HK-2 (cell line): ENCODE measurements at regions not wholly inside any gene's neighbourhood (a gene's known extent, or its start where the extent isn't known, plus 50 kb on each side); places are given as distances from the start of the nearest gene placed in this dataset.
"Not testable (repeated sequence)": the region's sequence is repeated elsewhere in the genome, so short reads cannot be mapped to it uniquely, and the experiment has no call there.

Source experiments
- DNase-seq: peaks from one replicate; pipeline ENCODE4 v3.0.0-alpha.2; 2018; ENCODE audit not compliant: unreplicated experiment

DNA sequence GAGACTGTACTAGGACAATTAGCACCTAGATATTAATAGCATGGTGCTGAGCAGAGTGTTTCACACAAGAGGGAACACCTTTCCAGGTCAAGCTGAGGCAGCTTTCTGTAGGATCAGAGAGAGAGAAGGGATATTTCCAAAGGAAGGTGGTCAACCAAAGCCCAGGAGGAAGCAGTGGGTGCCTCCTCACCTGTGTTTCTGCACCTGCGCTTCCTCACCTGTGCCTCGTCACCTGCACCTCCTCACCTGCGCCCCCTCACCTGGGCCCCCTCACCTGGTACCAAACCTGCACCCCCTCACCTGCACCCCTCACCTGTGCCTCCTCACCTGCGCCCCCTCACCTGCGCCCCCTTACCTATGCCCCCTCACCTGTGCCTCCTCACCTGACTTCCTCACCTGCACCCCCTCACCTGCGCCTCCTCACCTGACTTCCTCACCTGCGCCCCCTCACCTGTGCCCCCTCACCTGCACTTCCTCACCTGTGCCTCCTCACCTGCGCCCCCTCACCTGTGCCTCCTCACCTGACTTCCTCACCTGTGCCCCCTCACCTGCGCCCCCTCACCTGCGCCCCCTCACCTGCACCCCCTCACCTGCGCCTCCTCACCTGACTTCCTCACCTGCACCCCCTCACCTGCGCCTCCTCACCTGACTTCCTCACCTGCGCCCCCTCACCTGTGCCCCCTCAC, 67.9 kb downstream of the TTLL2 start:
- no peak for DNase-seq

DNA sequence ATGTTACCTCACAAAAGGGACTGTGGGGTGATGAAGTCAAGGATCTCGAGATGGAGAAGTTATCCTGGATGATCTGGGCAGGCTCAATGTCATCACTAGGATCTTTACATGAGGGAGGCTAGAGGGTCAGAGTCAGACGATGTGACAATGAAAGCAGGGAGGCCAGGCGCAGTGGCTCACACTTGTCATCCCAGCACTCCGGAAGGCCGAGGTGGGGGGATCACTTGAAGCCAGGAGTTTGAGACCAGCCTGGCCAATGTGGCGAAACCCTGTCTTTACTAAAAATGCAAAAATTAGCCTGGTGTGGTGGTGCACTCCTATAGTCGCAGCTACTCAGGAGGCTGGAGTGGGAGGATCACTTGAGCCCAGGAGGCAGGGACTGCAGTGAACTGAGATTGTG, 68.8 kb downstream of the TTLL2 start:
- DNase-seq, result no peak

DNA sequence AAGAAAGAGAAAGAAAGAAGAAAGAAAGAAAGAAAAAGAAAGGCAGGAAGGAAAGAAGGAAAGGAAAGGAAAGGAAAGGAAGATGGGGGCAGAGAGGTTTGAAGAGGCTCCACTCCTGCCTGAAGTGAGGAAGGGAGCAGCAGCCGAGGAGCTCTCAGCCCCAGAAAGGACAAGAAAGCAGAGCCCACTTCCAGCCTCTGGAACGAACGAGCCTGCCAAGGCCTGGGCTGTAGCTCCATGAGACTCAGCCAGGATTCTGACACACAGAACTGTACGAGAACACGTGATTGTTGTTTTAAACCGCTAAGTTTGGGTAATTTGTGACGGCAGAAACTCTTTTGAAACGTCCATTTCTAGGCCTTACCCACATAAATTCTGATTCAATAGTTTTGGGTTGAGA, 69.5 kb downstream of the TTLL2 start:
- no peak for DNase-seq

DNA sequence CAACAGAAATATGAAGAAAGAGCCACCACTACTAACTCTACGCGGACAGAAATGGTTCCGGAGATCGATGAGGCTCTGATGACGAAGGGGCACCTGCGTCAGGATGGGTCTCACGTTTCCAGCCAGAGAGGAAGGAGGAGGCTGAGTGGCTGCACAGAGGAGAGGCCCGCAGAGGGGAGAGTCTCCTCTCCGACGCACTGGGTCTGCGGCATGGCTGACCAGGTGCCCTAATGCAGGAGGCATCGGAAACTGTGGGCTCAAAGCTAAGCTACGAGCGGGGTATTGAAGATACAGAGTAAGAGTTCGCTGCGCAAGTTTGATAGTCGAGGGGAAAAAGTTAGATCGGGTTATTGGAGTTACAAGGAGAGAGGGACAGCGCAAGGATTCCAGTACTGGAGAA, 69.9 kb downstream of the TTLL2 start:
- no peak for DNase-seq

DNA sequence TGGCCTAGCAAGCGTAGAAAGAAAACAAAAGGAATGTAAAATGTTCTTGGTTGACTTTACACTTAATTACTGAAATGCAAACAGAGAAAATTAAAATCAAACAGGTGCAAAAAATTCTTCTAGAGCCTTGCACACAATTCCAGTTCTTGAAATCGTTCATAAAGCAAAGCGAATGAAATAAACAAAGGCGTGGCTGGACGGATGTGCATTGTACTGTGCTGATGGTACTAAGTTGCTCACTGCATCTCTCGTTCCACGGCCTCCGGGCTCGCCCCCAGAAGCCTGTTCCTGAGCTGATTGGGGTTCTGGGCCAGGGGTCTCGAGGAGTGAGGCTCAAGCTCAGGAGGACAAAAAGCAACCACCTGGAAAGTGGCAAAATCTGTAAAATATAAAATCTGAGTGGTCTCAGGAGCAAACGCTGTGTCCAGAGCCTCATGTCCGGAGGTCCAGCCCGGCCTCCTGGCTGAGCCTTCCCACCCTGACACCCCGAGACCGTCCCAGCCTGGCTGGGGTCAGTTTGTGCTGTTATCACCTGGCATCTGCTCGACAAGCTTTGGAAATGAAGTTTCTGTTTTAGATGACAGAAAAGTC, 71.3 kb downstream of the TTLL2 start:
- DNase-seq, result no peak

DNA sequence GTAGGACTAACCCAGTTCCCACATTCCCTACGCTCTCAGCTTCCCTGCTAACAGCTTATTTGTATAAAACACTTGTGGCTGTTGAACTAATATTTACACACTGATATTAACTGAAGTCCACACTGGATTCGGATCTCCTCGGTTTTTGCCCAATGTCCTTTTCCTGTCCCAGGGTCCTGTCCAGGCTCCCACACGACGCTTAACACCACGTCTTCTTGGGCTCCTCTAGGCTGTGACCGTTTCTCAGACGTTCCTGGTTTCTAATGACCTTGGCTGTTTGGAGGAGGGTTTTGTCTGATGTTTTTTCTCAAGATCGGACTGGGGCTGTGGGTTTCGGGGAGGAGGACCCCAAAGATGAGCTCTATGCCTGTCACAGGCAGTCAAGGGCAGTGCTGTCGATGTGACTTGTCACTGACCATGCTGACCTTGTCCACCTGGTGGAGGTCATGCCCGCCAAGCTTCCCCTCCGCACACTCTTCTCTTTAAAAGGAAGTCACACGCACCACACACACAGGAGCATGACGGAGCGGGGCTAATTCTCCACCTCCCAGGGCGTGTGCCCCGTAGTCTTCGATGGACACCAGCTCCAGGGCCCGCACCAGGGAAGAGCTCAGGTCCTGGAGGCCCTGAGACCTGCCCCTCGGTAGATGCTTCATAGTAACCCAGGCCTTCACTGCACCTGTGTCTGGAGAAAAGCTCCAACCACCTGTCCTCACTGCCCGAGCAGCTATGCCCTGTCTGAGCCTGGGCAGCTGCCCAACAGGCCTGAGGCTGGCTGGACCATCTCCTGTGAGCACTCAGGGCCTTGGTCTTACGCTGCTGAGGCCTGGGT, 72.0 kb downstream of the TTLL2 start:
- no peak for DNase-seq

DNA sequence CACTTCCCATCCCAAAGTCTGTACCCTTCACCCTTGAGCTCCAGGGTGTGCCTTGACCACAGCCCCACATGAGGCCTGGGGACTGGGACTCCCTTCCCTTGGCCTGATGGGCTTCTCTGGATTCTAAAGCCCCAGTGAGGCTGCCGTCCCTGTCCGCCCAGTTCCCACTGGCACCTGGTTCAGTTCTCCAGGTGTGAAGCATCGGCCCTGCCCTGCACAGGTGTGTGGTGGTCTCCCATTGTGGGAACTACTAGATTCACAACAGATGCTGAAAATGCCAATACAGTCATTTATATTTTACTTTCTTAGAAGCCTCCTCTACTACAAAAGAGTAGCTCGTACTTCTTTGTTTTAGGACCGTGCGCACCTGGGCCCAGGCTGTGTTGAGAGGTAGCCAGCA, 72.8 kb downstream of the TTLL2 start:
- DNase-seq, result no peak

DNA sequence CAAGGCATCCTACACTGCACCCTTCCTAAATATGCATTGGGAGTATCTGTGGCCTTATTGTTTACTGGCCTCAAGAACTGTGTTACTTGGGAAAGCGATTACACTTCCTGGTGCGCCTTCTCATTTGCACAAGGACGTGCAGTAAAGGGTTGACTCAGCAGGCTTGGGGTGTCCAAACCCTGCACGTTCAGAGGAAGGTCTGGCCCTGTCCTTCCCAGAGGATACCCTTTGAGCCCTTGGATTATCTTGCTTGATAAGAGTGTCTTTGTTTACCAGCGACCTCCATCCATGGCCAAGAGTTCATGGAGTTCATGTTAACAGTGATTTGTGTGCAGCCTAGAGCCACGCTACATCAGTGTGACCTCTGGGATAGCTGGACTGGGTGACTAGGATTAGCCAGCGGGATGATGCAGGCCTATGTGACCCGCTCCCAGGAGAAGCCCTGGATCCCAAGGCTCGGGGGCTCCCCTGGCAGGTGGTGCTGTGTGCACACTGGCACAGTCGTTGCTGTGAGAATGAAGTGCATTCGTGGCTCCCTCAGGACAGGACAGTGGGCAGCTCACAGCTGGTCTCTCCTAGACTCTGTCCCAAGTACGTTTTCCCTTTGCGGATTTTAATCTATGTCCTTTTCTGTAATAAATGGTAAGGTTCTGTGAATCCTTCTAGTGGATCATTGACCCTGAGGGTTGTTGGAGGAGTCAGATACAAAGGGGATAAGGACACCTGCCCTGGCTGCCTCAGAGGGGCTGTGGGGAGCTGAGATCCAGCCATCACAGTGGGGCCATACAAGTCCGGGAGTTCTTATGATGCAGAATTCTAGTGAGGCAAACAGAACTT, 73.5 kb downstream of the TTLL2 start:
- no peak for DNase-seq

DNA sequence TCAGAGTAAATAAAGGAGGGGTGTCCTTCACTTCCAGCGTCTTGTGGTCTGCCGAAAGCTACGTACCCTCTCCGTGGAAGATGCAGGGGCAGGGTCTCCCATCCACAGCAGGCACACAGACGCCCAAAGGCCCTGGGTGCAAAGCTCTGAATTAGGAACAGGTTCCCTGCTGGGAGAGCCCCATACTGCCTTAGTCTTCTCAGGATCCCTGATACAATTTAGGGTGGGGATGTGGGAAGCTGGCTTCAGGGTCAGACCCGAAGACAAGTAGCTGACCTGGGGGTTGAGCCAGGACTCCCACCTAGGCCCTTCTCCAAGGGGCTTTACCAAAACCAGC, 74.1 kb downstream of the TTLL2 start:
- no peak for DNase-seq

DNA sequence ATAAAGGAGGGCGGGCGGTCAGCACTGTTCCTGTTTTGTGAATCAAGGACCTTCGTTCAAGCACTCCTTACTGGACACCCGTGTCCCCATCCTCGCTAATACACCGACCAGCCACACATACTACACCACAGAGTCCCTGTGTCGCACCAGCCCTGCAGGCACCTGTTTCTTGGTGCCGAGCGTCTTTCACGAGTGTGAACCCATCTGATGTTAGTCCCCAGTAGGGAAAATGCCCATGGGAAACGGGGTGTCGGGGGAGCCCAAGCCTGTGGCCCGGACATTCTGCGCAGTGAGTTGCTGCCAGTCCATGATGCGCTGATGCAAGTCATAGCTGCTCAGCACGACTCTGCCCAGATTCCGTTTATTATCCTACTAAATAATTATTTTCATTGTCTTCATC, 74.7 kb downstream of the TTLL2 start:
- DNase-seq, result no peak

DNA sequence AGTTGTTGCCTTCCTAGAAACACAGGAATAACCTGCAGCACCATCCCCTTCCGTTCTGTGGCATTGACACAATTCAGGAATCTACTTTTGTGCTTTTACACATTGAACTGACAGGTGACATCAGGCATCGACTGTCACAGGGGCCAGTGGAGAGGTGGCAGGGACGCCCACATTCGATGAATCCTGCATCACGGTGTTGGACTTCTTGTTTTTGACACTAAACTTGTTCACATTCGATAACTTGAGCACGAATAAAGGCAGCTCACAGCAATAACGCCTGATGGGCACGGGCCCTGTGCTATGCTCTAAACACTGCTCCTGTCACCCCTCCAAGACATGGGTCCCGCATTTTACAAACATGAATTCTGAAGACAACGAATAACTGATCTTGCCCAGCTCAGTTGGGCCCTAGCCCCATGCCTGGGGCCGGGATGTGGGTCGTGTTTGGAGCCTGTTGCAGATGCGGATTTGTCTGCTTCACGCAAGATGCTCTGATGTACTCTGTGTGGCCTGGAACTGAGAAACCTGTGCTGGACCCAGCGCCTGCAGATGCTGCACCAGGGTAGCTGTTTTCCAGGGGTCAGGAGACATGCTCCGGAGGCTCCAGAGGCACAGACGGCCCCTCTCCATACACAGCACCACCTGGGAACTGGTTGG, 75.7 kb downstream of the TTLL2 start:
- DNase-seq, result no peak

DNA sequence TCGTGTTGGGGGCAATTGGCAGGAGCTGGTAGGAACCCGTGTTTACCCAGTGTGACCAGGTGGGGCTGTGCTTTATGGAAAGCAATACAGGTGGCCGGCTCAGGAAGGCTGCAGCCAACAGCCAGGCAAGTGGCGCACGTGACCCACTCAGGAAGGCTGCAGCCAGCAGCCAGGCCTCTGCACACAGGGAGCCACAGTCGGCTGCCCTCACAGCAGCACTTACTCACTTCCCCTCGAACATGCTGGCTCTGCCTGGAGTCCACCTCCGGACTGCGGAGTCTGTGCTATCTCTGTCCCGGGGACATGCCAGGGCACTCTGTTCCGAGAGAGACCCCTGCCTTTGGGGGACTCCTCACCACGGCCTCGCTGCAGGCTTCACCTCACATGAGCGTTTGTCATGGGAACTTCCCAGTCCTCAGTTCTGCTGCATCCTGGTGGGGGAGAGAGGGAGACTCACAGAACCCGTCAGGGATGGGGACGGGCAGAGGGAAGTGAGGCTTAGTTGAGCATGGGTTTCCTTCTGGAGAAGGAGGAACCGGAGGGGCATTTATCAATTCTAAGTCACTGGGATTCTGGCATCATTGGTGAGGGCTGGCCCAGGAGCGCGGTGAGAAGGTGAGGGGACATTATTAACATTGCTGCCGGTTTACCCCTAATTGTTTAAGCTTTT, 76.8 kb downstream of the TTLL2 start:
- DNase-seq, result no peak

DNA sequence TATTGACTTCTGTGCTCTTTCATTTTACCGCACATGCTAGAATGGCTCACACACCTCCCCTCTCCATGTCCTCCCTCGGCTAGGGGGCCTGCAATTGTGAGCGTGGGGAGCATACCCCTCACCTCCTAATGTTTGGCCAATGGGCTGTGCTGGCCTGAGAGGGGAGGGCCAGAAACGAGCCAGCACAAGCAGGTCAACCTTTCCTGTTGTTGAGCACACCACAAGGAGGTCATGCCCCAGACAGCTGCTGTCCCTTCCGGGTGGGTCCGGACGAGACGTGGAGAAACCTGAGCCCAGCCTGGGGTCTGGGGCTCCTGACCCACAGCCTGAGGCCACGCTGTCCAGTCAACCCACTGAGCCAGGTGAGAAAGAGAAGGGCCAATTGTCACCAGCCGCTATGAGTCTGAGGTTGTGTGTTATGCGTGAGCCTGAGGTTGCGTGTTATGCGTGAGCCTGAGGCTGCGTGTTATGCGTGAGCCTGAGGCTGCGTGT, 77.4 kb downstream of the TTLL2 start:
- DNase-seq, result no peak

DNA sequence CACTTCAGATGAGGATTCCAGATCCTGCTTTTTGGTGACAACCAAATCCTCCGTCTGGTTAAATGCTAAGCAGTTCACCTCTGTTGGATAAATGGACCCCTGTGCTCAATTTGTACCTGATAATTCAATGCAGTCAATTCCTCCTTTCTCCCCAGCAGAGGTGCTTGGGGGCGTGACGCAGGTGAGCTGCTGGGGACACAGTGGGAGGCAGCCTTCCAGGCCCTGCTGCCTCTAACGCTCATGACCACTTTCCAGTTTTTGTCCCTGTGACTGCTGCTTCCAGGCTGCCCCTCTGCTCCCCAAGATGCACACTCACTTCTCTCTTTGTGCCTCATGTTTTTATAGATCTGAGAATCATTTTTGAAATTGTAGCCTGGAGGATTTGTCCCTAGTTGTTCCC, 78.5 kb downstream of the TTLL2 start:
- DNase-seq, result no peak

DNA sequence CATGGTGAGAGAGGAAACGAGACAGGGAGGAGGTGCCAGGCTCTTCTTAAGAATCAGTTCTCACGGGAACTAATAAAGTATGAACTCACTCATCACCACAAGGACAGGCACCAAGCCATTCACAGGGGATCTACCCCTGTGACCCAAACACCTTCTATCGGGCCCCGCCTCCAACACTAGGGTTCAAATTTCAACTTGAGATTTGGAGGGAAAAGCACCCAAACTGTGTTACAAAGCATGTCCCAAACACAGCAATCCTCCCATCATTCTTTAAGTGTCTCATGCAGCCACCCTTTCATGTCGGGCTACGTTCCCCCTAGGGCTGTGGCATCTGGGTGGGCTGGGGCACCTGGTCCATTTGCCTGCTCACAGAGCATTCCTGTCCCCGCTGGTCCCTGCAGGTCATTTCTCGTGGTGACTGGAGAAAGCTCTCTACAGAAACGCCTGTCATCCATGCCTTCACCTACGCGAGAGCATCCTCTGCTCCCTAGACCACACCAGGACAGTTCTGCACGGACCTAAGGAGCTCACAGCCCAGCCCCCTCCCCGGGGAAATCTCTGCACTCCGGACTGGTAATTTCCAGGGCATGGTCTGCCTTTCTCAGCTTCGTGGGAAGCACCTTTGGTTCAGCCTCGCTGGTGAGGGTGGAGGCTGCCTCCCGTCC, 79.6 kb downstream of the TTLL2 start:
- no peak for DNase-seq

DNA sequence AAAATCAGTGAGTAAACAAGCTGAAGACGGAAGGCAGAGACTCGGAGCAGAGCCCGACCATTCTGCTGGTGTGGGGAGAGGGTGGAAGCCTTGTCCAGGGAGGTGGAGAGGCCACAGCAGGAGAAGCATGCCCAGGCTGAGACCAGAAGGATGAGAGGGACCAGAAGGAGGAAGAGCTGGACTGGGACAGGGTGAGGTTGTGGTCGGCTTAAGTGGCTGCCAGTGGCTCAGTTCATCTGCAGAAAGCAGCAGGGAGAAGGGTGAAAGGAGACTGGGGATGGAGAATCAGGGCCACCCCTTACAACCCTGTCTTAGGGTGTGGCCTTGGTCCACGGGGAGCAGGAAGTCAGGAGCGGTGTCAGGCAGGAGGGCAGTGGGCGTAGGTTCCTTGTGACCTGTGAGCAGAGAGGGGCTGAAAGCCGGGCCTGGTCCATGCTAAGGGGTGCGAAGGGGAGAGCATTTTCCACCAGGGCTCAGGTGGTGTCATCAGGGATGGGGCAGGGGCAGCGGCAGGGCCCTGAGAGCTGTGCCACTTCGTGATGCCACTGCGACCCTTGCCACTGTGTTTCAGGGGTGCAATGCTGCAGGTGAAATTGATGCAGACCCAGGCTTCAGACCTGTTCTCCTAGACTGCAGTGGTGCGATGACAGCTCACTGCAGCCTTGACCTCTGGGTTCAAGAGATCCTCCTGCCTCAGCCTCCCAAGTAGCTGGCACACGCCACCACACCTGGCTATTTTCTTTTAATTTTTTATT, 81.1 kb downstream of the TTLL2 start:
- no peak for DNase-seq

DNA sequence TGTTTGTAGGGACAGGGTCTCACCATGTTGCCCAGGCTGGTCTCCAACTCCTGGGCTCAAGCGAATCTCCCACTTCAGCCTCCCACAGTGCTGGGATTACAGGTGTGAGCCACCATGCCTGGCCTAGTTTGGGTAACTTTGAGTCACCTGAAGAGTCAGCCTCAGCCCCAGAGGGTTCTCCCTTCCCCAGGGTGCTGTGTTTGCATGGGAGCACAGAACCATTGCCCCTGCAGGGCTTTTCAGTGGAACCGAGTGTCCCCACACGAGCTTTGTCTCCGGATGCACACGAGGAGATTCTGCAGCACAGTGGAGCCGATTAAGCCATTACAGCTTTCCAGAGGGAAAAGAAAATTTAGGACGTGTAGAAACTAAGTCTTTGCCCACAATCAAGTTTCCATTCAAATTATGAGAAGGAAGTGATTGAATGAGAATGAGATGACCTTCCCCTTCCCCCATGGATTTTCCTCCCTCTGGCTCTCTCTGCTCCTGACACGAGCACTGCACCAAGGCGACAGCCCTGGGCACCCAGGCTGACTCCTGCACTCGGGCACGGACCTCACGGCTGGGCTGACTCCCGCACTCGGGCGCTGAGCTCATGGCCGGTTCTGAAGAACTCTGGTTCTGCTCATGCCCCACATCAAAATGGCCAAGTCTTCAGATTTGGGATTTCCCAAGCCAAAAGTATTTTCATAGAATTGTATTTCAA, 81.8 kb downstream of the TTLL2 start:
- not testable (repeated sequence) for DNase-seq

DNA sequence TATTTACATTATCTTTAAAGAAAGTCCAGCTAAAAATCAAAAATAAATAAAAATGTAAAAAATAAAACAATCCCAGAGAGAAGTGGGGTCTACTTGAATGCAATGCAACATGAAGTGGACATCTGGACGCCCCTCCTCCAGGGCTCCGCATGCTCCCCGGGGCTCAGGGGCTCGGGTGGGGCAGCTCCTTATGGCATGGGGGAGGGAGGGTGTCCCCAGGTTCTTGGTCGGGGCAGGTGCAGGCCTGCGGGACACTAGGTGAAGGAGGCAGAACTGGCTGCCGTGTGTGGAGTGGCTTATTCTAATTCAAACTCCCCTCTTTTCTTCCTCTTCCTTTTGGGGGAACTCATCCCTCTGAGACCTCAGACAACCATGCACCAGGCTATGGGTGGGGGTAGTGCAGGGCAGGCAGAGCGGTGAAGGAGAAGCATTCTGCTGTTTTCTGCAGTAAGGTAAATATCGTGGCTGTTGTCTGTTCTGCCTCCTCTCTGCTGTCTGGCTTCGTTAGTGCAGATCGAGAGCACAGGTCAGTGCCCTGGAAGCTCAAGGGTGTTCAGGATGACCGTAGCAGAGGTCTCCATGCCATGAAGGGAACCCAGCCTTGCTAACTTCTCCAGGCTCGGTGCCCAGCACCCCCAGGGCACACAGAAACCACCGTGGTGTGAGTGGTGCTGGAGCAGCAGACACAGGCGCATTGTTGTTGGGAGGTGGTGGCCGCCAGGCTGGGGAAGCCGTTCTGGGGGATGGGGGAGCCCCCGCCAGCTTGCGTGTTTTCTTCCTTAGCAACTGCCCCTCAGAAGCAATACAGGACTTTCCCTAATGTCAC, 82.6 kb downstream of the TTLL2 start:
- DNase-seq, result no peak
